TTC549 (cell line): ENCODE measurements at regions not wholly inside any gene's neighbourhood (a gene's known extent, or its start where the extent isn't known, plus 50 kb on each side); places are given as distances from the start of the nearest gene placed in this dataset.

Experiments used
- FAIRE-seq: peaks from 2 replicates; lab custom pipeline; 2012; peaks lifted over from hg19 to GRCh38; lab: Jason Lieb, UNC

GRCh38 chr4:123102897-123103471, 180.6 kb upstream of the NUDT6 start:
- peak; percentile 98 for FAIRE-seq

DNA sequence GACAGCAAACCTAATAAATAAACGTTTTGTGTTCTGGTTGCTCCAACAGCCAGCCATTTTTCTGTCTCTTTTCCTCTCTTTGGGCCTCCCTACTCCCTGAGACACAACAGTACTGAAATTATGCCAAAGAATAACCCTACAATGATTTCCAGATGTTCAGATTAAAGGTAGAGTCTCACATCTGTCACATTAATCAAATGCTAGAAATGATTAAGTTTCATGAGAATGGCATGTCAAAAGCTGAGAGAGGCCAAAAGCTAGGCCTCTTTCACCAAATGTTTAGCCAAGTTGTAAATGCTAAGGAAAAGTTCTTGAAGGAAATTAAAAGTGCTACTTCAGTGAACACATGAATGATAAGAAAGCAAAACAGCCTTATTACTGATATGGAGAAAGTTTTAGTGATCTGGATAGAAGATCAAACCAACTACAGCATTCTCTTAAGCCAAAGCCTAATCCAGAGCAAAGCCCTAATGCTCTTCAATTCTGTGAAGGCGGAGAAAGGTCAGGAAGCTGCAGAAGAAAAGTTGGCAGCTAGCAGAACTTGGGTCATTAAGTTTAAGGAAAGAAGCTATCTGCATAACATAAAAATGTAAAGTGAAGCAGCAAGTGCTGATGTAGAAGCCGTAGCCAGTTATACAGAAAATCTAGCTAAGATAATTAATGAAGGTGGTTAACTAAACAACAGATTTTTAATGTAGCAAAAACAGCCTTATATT, 182.1 kb upstream of the NUDT6 start:
- no peak for FAIRE-seq

GRCh38 chr4:123105026-123105420, 182.6 kb upstream of the NUDT6 start:
- FAIRE-seq: no peak

DNA sequence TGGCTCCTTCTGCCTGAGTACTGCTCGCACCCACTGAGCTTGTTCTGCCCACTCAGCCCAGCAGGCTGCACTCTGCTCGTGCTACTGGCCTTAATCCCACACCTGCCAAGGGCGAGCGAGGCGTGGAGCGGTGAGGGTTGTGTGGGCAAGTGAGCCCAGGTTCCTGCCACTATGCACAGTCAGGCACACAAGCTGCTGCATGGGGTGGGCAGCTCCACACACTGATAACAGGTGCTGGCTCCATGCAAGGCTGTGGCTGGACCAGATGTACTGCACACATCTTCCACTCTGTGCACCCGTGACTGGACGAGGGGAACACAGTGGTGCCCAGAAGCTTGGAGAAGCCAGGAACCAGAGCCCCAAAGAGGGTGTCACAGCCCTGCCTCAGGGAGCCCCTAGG, 184.3 kb upstream of the NUDT6 start:
- no peak for FAIRE-seq

DNA sequence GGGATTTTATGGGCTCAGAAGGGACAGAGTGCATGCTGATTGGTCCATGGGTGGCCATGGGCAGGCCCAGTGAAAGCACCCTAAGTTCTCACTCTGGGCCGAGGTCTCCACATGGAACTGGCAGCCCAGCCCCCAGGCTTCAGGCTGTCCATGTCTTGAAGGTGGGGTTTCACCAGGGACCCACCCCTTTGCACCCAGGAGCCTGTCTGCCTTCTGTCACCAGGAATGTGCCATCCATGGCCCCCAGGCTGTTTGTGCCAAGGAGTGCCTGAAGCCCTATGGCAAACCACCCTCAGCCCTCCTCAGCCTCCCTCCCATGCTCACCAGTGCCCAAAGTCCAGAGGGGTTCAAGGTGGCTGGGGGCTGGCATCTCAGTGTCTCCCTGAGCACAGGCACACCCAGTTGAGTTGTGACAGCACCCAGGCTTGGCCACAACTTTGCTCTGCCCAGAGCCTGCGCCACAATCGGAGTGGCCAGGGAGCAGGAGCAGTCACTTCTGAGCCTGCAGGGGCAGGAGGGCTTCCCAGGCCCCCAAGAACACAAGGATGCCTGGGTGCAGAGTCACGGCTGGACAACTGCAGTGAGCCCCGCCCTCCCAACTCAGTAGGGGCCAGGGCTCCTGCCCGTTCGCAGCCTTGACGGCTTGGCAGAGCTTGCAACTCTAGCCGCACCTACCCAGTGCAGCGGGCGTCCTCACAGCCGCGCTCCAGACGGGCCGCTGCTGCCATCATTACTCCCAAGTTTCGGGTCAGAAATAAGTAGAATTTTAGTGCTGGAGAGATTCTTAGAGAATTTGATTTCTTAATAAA, 185.3 kb upstream of the NUDT6 start:
- FAIRE-seq: no peak

DNA sequence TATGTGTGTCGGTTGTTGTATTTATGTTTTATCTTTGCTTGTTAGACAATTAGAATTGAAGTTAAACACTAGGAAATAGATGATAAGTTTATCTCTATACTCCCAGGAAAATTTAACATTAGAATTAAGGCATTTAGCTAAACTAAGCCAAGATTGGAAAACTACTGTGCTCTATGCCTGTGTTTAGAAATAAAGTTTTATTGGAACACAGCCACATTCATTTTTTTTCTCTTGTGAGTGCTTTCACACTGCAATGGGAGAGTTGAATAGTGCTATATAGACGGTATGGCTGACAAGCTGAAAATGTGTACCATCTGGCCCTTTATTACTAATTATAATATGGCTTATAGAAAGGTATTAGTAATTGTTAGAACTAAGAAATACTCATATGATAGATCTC, 186.7 kb upstream of the NUDT6 start:
- no peak for FAIRE-seq

DNA sequence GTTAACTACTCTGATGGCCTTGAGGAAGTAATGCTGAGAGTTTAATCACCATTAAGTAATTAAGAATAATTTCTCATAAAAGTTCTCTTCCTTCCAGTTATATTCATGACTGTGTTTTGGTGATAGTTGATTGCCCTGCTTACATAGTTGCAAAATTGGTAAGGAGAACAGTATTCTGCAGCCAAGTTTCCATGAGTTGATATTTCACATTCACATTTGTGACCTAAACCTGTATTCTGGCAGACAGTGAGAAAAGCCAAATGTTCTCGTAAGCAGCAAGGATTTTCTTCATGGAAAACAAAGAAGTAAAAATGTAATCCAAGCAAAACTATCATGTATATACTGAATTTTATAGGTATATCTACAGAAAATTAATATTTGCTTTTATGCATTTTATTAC, 187.8 kb upstream of the NUDT6 start:
- no peak for FAIRE-seq

- no peak for FAIRE-seq
Measured at GRCh38 chr4:123110685-123111084, 188.3 kb upstream of the NUDT6 start.

- no peak for FAIRE-seq
Measured at GRCh38 chr4:123113155-123113554, 190.8 kb upstream of the NUDT6 start.

- no peak for FAIRE-seq
Measured at GRCh38 chr4:123114084-123114914, 191.9 kb upstream of the NUDT6 start.

- FAIRE-seq: no peak
Measured at GRCh38 chr4:123114915-123115756, 192.7 kb upstream of the NUDT6 start.

DNA sequence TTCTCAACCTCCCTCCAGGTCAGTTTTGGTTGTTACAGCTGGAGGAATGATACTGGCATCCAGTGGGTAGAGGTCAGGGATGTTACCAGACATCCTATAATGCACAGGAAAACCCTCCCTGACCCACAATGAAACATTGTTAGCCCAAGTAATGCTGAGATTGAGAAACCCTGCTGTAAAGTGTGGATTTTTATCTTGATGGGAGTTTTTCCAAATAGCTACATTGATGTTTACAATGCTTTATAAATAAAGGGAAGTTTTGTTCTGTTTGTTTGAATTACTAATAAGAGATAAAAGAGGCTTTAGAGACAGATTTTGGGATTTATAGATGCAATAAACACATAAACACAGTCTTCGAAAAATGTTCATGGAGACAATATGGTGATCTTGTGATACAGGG, 194.0 kb upstream of the NUDT6 start:
- no peak for FAIRE-seq

DNA sequence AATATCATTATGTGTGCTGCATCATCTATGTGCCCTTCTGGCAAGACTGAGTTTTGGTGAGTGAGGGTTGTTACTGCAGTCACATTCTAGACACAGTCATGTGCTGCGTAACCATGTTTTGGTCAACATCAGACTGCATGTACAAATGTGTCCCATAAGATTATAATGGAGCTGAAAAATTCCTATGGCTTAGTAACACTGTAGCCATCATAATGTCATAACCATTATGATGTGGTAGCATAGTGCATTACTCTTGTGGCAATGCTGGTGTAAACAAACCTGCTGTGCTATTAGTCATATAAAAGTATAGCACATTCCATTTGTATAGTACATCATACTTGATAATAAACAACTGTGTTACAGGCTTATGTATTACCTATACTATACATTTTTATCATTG, 198.1 kb upstream of the NUDT6 start:
- FAIRE-seq: no peak

GRCh38 chr4:123121241-123121907, 199.0 kb upstream of the NUDT6 start:
- no peak for FAIRE-seq

- no peak for FAIRE-seq
Measured at GRCh38 chr4:123125477-123125876, 203.1 kb upstream of the NUDT6 start.

DNA sequence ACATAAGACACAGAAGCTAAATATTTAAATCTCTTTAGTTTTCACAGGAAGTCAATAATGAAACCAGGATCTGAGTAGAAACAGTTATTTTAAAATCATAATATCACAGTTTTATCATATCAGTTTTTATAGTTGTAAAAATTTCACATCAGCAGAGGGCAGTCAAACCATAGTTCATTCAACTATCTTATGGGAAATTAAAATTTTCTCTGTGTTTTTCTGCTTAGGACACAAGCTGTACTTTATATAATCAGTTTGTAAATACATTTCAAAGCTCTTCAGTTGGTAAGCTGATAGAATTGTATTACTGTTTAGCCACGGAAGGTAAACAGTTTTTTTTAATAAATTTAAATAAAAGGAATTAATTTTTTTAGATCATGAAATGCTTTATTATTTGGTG, 204.8 kb upstream of the NUDT6 start:
- no peak for FAIRE-seq

DNA sequence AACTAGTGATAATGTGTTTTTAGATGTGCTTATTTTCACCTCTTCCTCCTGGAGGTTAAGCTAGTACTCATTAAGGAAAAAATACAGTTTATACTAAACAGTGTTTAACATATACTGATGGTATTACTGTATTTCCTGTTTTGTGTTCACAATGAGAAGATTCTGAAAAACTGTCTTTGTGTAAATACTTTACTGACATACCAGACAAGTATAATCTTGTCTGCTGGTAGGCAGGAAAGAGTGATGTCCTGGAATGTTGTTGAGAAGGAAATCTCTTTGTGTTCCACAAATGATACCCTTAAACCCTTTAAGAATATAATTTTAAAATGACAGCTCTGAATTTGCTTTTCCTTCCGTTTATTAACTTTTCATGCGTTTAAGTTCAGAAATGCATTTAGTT, 205.5 kb upstream of the NUDT6 start:
- peak; percentile 97 for FAIRE-seq

GRCh38 chr4:123133397-123134050, 211.1 kb upstream of the NUDT6 start:
- no peak for FAIRE-seq

- FAIRE-seq: no peak
Measured at GRCh38 chr4:123144616-123145015, 222.2 kb upstream of the NUDT6 start.

- FAIRE-seq: no peak
Measured at GRCh38 chr4:123158576-123158975, 236.2 kb upstream of the NUDT6 start.

- no peak for FAIRE-seq
Measured at GRCh38 chr4:123159479-123159878, 237.1 kb upstream of the NUDT6 start.
